ENCODE measurements at regions not wholly inside any gene's neighbourhood (a gene's known extent, or its start where the extent isn't known, plus 50 kb on each side); places are given as distances from the start of the nearest gene placed in this dataset.
"Not testable (repeated sequence)": the region's sequence is repeated elsewhere in the genome, so short reads cannot be mapped to it uniquely, and the experiment has no call there.

DNA sequence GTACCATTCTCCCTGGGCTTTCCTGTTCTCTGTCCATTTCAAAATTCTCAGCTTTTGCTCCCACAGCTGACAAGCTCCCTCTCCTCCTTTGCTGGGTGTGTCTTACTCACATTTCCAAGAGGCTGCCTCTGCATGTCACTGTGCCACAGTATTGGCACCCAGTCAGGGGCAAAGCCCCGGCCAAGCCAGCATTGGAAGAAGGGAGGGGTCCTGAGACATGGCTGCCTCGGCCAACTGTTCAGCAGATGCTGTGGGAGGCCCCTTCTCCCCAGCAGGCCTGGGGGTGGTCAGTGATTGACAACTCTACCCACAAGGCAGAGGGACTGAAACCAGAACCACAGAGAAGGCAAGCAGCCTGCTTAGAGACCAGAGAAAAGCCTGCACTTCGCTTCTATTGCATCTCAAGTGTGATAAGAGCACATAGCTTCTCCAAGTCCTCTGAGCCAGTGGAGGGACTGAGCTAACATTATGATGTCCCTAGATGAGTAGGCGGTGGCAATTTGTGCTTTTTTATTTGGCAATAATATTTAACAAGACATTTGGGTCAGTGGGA lies 294.1 kb downstream of the SIPA1L2 start:
- peak; percentile 80 for DNase-seq

DNA sequence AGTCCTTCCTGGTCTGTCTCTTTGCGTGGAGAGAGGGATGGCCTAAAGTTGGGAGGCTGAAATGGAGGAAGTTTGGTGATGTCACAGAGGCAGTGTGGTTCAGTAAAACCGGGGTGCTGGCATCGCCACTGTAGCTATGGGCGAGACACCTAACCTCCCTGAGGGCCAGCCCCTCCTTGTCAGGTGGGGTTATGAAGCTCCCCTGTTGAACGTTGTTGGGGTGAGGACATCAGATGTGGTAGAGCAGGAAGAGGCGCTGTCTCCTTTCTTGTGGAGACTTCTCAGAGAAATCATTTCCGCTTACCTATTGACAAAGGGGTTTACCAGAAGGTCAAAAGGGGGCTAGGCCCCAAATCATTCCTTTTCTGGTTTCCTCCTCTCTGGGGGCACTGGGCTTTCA lies 294.7 kb downstream of the SIPA1L2 start:
- DNase-seq: no peak

DNA sequence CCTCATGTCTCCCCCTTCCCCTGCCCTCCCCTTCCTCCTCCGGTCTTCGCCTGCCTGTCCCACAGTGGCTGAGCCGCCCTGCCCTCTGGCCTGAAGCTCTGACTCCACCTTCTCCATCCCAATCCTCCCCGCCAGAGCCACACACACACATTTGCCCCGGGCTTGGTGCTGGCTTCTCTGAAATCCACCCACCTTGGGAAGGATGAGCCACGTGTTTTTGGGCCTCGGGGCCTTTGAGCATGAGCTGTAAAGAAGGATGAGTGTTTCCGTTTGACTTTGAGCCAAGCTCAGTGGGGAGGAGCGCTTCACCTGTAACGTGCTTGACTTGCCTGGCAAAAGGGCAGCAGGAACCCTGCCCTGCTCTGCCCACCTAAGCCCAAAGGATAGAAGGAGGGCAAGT lies 295.1 kb downstream of the SIPA1L2 start:
- no peak for DNase-seq

- no peak for DNase-seq
Measured at GRCh38 chr1:232334246-232334645, 295.7 kb downstream of the SIPA1L2 start.

DNA sequence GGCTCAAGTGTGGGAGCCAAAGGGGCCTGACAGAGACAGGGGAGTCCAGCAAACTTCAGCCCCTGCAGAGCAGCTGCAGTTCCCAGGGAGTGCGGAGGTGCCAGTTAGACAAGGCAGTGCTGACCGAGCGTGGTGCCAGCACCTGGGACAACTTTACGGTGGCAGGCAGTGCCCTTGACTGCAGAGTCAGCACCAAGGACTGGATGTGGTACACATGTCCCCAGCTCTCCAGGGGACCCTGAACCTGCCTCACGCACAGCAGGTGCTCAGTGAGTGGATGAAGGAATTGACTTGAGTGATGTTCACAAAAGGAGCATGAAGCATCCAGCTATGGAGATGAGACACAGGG lies 296.5 kb downstream of the SIPA1L2 start:
- no peak for DNase-seq

- not testable (repeated sequence) for DNase-seq
Measured at GRCh38 chr1:232332710-232333418, 297.1 kb downstream of the SIPA1L2 start.

DNA sequence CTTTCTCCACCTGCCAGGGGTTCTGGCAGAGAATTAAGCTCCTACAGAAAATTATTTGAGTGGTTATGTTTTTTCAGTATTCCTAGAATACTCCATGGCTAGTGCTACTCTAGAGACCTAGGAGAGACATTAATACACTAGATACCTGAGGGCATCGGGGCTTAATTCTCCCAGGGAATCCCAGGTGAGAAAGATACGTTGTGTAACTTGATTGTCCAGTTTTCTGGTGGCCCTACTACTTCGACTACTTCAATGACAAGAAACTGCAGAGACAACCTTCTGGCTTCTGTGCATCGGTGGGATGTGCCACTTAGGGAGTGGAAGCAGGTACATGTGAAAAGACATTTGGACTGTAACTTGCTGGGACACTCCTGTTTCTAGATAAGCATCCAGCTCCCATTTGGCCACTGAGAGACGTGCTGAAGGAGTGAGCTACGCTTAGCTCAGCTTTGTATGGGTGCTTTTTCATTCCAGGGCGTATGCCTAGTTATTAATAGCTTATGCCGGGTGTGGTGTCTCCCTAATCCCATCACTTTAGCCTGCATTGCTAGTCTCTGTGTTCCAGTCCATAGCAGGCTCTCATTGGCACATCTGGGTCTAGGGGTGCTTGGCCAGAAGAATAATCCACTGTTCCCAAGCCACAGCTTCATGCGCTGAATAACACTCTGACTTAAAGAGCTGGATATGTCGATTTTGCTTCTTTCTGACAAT lies 300.7 kb downstream of the SIPA1L2 start:
- no peak for DNase-seq

DNA sequence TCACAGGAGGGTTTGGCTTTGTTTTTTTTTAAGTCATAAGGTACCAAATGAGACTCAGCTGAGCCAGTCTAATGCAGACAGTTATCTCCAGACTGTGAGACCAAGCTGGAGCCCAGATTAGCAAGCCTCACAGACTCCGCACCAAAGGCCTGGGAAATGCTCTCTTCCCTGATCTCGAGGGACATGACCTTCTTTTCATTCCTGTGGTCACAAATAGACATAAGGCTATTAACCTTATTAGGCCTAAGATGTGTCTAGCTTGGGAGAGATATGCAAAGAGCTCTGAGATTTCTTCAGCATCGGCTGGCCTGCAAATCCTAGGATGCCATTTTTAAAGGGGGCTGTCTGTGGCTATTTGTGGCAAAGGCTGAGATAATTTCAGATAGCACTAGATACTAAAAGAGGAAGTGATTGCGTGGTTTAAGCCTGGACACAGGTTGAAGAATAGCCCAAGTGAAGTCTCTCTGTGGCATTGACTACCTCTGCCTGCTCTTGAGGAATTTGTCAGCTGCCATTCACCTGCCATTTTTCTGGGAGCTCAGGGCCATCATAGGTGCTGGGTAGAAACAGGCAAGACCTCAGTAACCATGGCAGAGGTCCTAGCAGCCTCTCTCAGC lies 301.3 kb downstream of the SIPA1L2 start:
- DNase-seq: no peak

GRCh38 chr1:232327899-232328298 lies 302.0 kb downstream of the SIPA1L2 start:
- no peak for DNase-seq

DNA sequence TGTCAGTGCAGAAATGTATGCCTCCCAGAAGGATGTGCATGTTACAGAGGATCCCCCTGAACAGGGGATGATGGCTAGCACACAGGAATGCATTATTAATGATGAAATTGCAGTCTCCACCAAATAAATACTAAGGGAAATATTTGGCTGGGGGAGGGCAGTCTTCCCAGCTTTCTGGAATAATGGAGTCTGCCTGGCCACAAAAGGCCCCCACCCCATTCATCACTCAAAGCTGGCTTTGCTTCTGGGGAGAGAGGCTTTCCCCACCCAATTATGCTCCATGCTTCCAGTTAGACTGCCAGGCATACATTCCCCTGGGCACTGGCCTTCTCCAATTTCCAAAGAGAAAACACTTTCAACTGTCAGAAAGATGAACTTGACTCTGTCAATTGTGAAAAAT lies 302.7 kb downstream of the SIPA1L2 start:
- DNase-seq: peak; percentile 57

DNA sequence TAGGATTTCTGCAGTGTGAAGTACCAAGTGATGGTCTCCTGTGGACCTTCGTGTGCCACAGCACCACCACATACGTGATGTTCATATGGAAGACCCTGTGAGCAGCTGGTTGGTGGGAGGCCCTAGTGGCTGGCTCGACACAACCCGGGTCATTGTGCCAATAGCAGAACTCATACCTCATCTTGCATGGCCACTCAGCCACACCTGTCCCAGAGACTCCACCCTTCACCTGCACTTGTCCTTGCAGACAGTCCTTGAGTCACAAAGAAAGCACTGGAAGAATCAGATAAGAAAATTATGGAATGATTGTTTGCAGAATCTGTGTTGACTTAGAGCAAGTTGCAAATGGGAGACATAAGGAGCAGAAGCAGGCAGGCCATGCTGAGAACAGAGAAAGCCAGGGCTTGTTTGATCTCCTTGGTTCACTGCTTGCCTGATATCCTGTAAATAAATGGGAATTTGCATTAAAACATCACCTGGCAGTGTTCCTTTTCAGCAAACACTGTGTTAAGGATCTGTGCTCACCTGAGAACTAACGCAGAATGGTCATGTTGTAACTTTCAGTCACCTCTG lies 307.7 kb downstream of the SIPA1L2 start:
- DNase-seq: no peak

- no peak for DNase-seq
Measured at GRCh38 chr1:232319518-232320210, 310.3 kb downstream of the SIPA1L2 start.

DNA sequence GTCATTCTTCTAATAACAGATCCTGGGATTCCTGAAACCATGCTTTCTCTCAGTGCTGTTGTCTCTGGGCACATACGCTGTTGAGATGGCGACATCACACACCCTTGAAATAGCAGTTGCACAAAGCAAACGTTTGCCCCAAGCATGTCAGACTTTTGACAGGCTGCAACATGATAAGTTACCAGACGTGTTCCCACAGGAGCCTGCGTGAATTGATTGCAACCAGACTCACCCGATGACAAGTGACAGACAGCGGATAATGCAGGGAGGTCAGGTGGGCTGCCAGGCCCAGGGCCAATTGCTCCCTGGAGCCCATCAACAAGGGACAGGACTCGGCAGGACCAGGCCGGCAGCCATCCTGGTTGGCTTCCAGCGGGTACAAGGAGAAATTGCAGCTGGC lies 310.9 kb downstream of the SIPA1L2 start:
- DNase-seq: no peak

DNA sequence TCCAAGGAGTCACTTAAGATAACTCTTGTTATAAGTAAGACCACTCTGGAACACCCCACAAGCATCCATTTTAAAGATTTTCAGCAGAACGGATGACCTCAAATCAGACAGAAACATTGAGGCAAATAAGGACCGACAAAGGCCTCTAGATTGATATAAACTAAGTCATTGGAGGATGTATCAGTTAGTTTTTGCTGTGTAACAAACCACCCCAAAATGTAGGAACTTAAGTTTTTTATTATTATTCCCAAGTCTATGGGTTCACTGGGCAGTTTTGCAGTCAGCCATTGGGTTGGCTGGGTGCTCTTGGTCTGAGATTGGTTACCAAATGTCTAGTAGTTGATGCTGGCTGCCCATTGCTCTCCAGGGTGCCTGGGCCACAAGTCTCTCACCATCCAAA lies 311.8 kb downstream of the SIPA1L2 start:
- no peak for DNase-seq

DNA sequence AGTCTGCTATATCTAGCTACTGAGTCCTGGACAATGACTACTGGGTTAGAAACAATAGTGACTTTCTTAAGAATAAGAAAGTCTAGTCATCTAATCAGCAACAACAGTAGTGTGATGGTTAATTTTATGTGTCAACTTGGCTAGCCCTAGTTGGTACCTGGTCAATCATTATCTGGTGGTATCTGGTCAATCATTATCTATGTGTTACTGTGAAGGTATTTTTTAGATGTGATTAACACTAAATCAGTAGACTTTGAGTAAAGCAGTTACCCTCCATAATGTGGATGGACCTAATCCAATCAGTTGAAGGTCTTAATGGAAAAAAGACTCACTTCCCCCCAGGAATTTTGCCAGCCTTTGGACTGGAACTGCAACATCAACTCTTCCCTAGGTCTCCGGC lies 312.6 kb downstream of the SIPA1L2 start:
- no peak for DNase-seq

GRCh38 chr1:232316864-232317263 lies 313.1 kb downstream of the SIPA1L2 start:
- no peak for DNase-seq

- DNase-seq: not testable (repeated sequence)
Measured at GRCh38 chr1:232313876-232314275, 316.1 kb downstream of the SIPA1L2 start.

GRCh38 chr1:232310541-232310940 lies 319.4 kb downstream of the SIPA1L2 start:
- DNase-seq: no peak

- DNase-seq: no peak
Measured at GRCh38 chr1:232308616-232309015, 321.3 kb downstream of the SIPA1L2 start.

DNA sequence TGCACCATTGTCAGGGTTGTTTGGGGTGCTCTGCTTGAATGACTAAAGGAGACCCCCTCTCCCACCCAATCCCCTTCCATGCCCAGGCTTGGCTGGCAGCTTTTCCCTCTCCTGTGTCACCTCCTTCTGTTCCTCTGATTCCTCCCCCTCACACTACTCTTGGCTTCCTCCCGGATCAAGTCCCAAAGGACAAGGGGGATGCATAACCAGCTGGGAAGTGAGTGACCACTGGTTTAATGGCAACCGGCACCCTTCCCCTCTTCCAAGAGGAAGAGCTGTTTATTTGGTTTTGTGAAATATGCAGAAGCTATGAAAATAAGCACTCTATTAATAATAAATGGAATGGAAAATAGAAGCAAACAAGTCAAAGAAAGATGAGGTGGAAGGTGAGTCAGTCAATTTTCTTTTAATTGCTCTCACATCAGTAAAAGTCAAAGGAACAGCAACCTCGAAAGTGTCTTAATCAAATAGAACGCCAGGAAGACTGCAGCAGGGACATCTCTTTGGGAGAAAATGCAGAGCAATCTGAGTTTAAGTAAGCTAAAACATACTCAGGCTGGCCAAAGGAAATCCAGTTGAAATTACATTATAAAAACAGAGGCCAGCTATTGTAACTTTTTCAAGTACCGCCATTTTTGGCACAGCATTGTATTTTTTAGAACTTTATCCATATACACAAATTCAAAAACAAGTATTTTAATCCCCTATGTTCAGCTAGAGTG lies 322.5 kb downstream of the SIPA1L2 start:
- DNase-seq: peak; percentile 43

DNA sequence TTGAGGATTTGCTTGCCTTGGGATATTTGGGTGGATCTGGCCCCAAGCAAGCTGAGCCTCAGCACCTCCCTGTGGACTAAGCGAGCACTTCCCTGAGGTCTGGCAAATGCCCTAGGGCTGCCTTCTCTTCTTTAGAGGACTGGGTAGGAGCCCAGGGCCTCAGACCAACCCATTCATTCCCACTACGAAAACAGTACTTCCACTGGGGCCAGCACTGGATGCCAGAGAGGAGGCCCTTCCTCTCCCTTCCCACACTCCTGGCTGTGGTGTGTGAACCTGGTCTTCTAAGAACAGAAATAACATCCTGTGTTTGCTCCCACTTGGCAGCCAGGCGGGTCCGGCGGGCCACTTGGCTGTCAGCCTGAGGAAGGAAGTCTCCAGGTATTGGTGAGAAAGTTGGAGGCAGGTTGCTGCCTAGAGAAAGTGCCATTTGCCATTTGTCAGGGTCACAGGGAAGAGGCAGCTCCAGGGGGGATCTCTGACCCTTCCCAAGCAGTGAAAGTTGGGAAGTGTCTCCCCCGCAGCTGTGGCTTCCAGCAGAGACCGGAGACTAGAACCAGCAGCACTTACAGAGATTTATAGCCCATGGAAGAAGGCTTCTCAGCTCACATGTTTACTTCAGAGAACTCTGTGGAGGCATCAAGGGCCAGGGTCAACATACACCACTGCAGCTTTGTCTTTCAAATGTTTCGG lies 323.5 kb downstream of the SIPA1L2 start:
- peak; percentile 84 for DNase-seq

DNA sequence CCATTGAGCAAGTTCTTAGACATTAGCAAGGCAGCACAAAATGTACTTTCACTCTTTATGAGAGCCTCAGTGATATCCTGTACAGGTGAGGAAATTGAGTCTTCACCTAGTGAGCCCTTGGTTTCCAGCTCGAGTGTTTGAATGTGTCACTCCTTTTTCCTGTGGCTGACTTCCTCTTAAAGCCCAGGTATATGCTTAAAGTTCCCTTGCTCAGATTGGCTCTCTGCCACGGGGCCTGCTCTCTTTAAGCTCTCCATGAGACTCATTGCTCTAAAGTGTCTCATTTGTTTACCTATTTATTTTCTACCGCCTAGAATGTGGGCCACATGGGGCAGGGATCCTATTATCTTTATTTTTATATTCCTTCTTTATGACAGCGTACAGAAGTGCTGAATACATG lies 324.9 kb downstream of the SIPA1L2 start:
- no peak for DNase-seq
